22Rv1 (cell line): ENCODE measurements at regions not wholly inside any gene's neighbourhood (a gene's known extent, or its start where the extent isn't known, plus 50 kb on each side); places are given as distances from the start of the nearest gene placed in this dataset.
"Not testable (repeated sequence)": the region's sequence is repeated elsewhere in the genome, so short reads cannot be mapped to it uniquely, and the experiment has no call there.

Experiments
- CTCF ChIP-seq: fragments of 450-650 bp; IDR thresholded peaks from 2 replicates; pipeline ENCODE4 v1.5.1; 2017; ENCODE audit warnings: mild to moderate bottlenecking
- ZFX ChIP-seq: fragments of 450-650 bp; IDR thresholded peaks from 2 replicates; pipeline ENCODE4 v1.6.1; 2017; ENCODE audit warnings: antibody characterized with exemption, borderline replicate concordance

GRCh38 chr10:65053831-65054351, 1532.7 kb downstream of the REEP3 start:
- not testable (repeated sequence) for TF ChIP-seq CTCF, ZFX
